GM11168 (cell line): ENCODE measurements at regions not wholly inside any gene's neighbourhood (a gene's known extent, or its start where the extent isn't known, plus 50 kb on each side); places are given as distances from the start of the nearest gene placed in this dataset.

Source experiments
- in situ Hi-C: fragments of 300-500 bp; cut with MboI; formaldehyde crosslinking; loops from one replicate; pipeline ENCODE4 v1.12.0; 2022; ENCODE audit warnings: low sequenced_read_pairs; ENCODE audit not compliant: unreplicated experiment

DNA sequence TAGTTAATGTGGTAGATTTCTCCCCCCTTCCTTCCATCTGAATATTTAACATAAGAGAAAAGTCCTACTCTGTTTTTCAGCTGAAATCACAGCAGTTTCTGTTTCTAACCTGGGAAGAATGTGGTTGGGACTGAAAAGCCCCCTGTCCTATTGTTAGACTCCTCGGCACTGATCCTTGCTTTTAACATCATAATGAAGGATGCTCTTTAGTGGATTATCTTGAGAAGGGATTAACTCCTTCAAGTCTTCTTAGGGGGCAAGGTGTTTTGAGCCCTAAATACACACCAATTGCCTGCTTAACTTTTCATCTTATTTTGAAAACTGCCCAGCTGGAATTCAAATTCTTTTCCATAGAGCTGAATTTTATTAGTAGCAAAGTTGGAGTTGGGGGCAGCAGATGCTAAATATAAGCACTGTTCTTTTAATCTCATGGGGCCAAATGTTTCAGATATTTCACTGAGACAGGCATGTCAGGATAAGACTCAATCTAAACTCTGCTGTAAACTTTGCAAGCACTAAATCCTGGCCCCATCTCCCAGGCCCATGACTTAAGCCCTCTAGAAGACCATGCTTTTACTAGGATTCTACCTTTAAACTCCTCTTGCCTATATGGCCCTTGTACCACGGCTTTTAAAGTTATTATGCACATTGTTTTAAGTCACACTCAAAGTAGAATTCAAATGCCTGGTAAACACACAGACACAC lies 243.2 kb upstream of the NR2F2 start:
- in situ Hi-C loops, result no loop called here

DNA sequence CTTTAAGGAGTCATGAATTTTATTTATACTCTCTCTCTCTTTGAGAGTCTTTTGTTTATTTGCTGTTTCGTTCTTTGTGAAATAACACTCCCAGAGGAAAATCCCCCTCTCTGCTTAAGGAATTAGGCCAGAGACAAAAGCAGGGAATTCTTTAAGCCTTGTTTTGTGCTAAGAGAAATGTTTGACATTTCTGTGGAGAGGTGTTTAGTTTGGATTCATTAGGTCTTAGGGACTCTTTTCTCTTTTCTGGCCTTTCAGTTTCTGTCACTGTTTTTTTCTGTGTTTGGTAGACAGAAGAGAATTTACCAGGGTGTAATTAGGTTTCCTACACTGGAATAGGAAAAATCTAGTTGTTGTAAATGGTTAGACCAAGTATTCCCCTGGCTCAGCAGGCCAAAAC lies 241.8 kb upstream of the NR2F2 start:
- in situ Hi-C loops, result no loop called here

DNA sequence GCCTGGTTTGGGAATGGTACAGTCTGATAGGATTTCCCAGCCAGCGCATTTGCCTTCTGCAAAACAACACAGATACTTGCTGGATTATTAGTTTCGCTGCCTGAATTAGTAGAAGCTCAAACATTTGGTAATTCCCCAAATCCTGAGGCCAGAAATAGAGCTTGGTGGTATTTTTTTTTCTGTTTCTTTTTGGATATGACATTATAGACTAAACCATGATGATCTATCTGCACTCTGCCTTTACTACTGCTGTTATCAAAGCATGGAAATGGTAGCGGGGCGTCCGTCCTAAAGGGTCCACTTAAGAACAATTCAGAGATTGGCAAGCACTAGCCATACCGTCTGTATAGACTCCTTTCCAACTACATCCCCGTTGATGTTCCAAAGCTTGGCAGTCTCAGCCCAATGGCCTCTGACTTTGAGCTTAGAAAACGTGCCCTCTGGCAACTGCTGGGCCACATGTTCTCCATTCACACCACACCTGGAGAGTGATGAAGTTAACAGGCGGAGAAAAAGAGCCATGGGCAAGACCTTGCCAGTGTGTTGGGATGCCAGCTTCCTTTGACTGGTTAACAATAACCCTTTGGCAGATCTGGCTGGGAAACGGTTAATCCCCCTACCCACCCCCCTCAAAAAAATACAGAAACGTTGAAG lies 241.0 kb upstream of the NR2F2 start:
- in situ Hi-C loops, result no loop called here

DNA sequence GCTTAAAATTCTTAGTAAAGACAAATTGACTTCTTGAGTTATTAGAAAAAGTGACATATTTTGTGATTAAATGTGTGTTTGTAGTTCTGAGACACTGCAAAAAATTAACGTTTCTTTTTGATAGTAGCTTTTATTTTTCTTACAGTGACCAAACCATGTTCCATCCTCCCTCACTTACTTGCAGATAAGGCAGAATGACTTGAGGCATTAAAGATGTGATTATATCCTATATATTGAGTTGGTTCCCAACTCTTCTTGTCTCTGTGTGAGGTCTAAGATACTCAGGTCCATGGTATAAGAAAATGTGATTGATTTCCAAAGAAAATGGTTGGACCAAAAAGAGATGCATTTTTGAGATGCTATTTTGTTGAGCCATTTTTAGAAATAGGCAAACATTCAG lies 238.3 kb upstream of the NR2F2 start:
- in situ Hi-C loops, result no loop called here

DNA sequence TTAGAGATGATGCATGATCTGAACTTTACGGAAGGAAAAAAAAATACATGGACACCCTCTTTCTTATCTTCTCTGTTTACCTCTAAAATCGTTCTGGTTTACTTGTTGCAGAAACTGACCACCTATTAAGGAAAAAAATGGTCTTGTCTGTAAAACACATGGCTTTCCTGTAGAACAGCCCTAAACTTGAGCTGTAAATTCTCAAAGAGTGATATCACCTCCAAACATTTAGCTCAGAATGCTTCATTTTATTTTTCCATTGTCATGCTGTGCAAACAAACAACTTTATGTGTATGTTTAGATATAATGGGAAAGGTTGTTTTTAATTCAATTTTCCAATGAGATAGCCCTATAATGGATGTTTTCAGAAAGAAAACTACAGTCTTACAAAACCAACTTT lies 237.4 kb upstream of the NR2F2 start:
- in situ Hi-C loops, result no loop called here

DNA sequence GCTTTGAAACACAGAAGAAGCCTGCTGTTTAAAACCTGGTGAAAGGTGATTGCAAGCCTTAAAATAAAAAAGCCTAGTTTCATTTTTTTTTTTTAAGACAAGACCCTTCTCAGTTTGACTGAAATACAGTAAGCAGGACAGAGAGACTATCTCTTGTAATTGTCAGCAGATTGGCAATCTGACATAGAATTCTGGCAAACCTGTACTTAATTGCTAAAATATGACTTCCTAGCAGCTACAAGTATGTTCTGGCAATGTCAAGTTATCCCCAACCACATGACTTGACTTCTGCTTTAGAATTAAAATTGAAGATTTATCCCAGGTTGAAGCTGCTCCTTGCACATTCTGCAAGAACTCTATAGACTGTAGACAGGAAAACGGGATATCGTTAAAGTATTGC lies 232.8 kb upstream of the NR2F2 start:
- in situ Hi-C loops, result no loop called here

DNA sequence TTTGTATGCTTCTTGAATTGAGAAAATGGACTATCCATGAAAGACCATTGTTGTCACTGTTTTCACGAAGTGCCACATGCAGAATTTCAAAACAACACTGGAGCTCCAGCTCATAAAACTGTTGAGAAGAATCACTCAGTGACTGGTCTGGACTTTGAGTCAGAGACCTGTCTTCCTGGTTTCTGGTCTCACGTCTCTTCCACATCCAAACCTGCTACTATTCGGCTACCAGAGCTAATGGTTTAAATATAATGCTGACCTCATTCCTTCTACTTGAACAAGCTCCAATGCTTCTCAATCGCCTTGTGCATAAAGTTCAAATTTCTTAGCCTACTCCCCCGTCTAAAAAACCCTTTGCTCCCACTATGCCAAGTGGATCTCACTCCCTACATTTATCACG lies 227.9 kb upstream of the NR2F2 start:
- in situ Hi-C loops, result no loop called here

DNA sequence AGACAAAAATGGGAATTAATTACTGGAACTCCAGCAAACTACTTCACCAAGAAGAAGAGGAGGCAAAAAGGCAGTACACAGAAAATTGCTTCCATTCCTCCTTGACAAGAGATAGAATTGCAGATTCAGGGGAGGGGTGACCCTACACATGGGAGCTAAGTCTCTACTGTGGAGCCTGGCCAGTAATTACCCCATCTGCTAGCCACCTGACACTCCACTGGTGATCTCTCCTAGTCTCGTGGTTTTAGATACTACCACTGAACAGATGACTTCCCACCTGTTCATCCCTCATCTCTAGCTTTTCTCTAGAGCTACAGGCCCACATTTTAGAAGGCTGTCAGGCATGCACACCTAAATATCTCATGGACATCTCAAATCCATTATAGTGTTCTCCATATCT lies 224.3 kb upstream of the NR2F2 start:
- in situ Hi-C loops, result no loop called here

DNA sequence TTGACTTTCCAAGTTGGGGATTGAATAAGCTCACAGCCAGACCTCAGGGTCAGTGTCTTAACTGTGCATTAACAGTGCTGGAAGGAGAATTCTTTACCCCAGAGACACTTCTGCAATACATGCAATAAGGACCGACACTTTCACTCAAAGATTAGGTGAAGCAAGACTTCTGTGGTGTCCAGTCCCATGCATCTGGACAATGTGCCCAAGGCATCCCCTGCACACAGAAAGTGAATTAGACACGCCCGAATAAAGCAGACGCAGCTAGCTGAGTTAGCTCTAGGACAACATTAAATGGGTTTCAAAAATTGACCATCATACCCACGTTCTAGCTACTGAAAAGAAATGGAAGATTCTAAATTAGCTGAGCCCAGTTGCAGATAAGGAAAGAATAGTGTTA lies 223.9 kb upstream of the NR2F2 start:
- in situ Hi-C loops, result no loop called here

DNA sequence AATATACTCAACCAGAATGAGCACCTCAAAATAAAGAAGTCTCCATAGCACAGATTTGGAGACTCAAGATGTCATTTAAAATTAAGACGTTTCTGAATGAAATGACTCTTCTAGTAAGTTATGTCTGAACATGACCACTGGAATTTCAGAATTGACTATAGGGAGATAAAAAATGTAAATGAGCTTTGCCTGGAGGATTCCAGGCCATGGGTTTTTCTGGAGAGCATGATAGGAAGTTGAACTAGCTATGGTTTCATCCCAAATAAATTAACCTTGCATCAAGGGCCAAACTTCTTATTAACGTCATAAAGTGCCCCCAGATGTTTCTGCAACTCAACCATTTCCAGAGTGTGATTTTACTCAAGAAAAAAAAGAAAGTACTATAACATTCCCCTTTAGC lies 222.6 kb upstream of the NR2F2 start:
- in situ Hi-C loops, result no loop called here

DNA sequence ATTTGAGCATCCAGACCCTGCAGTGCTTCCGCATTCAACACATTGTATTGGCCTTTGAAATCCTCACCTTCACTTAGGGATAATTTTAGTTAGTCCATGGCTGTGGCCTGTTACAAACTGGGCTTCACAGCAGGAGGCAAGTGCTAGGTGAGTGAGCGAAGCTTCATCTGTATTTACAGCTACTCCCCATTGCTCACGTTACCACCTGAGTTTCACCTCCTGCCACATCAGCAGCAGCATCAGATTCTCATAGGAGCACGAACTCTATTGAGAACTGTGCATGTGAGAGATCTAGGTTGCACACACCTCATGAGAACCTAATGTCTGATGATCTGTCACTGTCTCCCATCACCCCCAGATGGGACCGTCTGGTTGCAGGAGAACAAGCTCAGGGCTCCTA lies 222.1 kb upstream of the NR2F2 start:
- in situ Hi-C loops, result no loop called here

DNA sequence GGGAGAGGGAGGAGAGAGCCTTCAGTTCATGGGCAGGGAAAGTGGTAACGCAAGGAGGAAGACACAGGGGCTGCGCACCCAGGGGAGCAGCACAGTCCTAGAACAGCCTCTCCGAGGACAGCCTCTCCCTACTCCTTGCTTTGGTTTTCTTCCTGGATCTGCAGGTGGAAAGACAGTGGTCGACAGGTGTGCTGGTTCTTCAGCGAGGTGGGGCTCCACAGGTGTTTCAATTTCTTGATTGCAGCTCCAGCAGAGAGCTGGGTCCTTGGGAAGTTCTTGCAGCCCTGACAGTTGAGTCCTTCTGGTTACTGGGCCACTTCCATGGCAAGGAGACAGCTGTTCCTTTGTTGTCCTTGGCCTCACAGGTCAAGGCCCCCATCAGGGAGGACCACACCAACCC lies 220.7 kb upstream of the NR2F2 start:
- in situ Hi-C loops, result no loop called here

DNA sequence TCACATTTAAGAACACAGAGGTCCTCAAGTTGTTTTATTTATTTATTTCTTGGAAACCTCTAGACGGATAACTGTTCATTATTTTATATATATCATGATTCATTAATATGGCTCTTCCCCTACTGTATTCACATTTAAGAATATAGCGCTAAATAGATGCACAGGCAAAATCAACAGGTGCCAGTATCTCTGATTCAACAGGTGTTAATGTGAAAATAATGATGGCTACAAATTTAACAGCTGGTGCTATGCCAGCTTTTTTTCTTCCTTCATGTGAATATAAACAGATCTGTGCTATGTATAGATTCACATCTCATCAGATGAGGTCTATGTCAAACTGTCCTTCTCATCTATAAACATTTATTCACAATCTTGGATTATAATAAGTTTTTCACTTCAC lies 218.5 kb upstream of the NR2F2 start:
- in situ Hi-C loops, result no loop called here

DNA sequence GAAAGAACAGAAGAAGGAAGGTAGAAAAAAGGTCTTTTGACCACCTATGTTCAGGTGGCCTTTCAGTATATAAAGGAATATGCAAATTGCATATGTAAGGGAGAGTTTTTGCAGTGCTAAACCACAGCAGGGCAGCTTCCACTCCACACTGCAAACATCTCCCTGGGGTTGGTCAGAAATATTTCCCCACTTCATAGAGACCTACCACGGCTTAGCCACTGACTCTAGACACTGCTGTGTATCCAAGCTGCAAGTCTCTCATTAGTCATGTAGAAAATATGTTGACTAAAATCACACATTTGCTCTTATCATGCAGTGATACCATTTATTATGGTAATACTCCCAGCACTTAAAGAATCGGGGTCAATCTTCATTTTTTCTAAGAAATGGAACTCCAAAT lies 214.9 kb upstream of the NR2F2 start:
- in situ Hi-C loops, result no loop called here

DNA sequence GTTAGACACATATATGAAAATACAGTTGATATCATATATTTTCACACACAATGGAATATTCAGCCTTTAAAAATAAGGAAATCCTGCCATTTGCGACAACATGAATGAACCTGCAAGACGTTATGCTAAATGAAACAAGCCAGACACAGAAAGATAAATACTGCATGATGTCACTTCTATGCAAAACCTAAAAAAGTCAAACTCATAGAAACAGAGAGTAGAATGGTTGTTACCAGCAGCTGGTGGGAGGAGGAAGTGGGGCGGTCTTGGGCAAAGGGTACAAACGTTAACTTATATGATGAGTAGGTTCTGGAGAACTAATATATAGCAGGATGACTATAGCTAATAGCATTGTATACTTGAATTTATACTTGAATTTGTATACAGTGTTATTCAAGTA lies 213.2 kb upstream of the NR2F2 start:
- in situ Hi-C loops, result no loop called here

DNA sequence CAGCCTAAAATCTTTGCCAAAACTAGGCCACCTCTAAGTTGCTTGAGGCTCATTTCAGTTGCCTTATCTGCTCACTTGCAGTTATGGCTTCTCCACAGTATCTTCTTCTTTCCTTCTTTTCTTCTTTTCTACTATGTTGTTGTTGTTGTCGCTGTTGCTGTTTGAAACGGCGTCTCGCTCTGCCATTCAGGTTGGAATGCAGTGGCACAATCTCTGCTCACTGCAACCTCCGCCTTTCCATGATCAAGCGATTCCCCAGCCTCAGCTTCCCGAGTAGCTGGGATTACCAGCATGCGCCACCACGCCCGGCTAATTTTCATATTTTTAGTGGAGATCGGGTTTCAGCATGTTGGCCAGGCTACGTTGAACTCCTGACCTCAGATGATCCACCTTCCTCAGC lies 210.8 kb upstream of the NR2F2 start:
- in situ Hi-C loops, result no loop called here

DNA sequence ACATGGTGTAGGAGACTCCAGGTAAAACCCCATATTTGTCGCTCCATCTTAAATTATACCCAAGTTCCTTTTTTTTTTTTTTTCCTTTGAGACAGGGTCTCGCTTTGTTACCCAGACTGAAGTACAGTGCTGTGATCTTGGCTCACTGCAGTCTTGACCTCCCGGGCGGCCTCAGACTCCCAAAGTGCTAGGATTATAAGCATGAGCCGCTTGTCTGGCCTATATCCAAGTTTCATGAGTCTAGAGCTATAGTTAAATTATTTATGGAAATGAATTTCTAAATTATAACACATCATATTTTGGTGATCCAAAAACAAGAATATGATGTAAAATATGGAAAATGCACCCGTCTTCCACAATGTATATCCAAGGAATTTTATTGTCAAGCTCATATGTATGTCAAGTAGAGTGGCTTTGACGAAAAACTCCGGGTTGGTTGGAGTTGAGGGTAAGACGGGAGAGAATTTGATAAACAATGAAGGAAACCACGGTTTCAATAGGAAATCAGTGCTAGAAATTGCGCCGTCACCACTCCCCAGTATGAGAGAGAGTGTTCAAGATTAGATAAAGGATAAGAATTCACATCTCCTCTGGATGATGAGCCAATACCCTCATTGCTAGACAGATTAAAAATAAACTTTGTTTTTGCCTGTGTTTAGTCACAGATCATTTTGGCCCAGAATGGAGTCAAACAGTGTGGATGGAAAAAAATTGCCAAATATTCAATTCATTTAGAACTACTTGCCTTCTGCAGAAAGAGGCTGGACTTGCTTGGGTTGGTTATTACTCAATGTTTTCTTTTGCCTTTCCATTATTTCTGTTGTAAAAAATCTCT lies 209.2 kb upstream of the NR2F2 start:
- in situ Hi-C loops, result no loop called here

DNA sequence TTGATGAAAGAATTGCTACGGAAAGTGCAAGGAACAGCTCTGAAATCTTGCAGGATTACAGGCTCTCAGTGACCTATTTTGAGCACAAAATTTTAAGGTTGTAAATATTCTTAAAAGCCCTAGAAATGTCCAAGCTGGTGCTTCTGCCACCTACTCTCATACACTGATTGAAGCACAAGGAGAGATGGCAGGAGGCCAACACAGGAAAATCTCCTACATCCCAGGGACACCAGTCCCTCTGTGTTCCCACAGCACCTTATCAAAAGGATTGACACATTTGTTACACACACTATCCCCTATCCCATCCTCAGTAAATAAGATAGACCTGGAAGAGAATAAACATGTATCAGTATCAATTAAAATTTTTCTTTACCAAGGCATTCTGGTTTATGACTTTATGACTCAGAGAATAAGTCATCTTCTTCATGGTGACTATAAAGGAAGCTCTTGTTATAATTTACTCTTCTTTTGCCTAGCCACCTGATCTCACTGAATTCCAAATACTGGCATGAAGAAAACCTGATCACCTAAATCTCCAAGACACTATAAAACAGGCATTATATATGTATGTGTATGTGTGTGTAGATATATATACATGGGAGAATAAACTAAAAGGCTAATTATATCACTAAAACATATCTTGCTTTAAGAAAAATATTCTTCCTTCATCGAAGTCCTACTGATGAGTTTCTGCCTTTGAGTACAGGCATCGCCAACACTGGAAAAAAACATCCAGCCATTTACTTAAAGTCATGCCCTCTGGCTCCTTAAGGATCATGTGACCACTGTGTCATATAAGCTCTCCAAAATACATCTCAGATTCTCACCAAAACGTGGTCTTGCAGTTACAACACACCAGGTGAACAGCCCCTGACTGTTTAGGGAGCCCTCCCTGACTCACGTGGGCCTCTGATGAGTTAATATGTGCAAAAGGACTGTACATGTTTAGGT lies 208.1 kb upstream of the NR2F2 start:
- in situ Hi-C loops, result no loop called here

DNA sequence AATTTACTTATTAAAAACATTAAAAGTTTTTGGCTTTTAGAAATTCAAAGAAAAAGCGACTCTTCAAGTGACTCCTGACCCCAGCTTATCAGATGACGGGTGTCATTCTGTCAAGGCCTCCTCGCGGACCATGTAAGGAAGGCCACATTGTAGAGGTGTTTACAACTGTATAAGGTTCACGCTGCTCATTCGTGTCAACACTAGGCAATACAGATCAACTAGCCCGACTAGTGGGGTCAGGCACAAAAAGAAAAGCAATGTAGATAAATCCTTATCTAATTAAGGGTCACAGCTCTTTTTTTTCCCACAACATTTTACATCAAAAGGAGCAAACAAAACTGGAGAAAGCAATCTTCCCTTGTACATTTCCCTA lies 207.5 kb upstream of the NR2F2 start:
- in situ Hi-C loops, result no loop called here

DNA sequence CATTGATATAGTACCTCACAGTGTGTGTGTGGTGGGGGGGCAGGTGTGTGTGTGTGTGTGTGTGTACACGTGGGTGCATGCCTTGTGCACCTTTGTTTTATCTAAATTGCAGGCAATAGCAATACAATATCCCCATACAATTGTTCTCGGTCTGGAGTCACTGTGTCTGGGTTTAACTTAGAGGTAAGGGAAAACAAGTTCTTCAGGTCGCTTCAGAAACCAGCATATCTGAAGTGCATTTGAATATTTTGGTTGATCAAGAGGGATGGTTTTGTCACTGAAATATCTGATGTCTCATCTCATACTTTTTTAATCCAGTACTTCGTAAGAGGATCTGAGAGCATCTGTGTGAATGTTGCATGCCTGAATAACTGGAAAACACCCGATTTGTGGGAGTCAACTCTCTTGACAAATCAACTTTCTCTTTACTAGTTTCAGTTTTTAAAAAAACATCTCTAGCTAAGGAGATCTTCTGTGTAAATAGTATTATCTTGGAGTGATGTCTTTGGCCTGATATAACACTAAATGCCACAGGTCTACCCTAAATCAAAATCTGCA lies 206.8 kb upstream of the NR2F2 start:
- in situ Hi-C loops, result no loop called here
